ENCODE measurements at regions not wholly inside any gene's neighbourhood (a gene's known extent, or its start where the extent isn't known, plus 50 kb on each side); places are given as distances from the start of the nearest gene placed in this dataset.

GRCh38 chr5:116787570-116787969 is 212.9 kb upstream of the SEMA6A start:
- TF ChIP-seq POLR2A (IDR thresholded peaks at IDR 0.05; ENCODE audit: low read depth, low read length), result no peak
- TF ChIP-seq TAF1 (IDR thresholded peaks at IDR 0.05; ENCODE audit: low read depth, low read length), result no peak
- TF ChIP-seq PAX5 (IDR thresholded peaks at IDR 0.05; ENCODE audit: insufficient read depth, low read length, severe bottlenecking), result no peak
- no peak for TF ChIP-seq POLR2AphosphoS5 (IDR thresholded peaks at IDR 0.05; ENCODE audit: low read depth, low read length)
